SK-N-DZ (cell line): ENCODE measurements at regions not wholly inside any gene's neighbourhood (a gene's known extent, or its start where the extent isn't known, plus 50 kb on each side); places are given as distances from the start of the nearest gene placed in this dataset.
A peak's percentile ranks its signal among the peaks of the same experiment; 100 is the strongest.
"Not testable (repeated sequence)": the region's sequence is repeated elsewhere in the genome, so short reads cannot be mapped to it uniquely, and the experiment has no call there.

Source experiments
- DNase-seq: peaks from one replicate; pipeline ENCODE4 v3.0.0-alpha.2; 2015; ENCODE audit warnings: low spot score

- DNase-seq, result no peak
Observed at GRCh38 chr15:63434576-63435186, 53.0 kb upstream of the CA12 start.

- DNase-seq, result no peak
Observed at GRCh38 chr15:63435204-63435820, 53.7 kb upstream of the CA12 start.

- no peak for DNase-seq
Observed at GRCh38 chr15:63436341-63436740, 54.7 kb upstream of the CA12 start.

- DNase-seq, result peak; percentile 86
Observed at GRCh38 chr15:63436872-63437375, 55.3 kb upstream of the CA12 start.

GRCh38 chr15:63439536-63440264 lies 58.1 kb upstream of the CA12 start:
- peak; percentile 36 for DNase-seq

- DNase-seq, result no peak
Observed at GRCh38 chr15:63440265-63440648, 58.6 kb upstream of the CA12 start.

GRCh38 chr15:63440756-63441155 lies 59.1 kb upstream of the CA12 start:
- DNase-seq, result no peak

- no peak for DNase-seq
Observed at GRCh38 chr15:63441266-63441665, 59.6 kb upstream of the CA12 start.

- no peak for DNase-seq
Observed at GRCh38 chr15:63442080-63442479, 60.4 kb upstream of the CA12 start.

- DNase-seq, result no peak
Observed at GRCh38 chr15:63444611-63445010, 59.8 kb upstream of the USP3 start.

- no peak for DNase-seq
Observed at GRCh38 chr15:63446255-63446654, 58.1 kb upstream of the USP3 start.

GRCh38 chr15:63447017-63447676 lies 57.2 kb upstream of the USP3 start:
- no peak for DNase-seq

- DNase-seq, result no peak
Observed at GRCh38 chr15:63448266-63448665, 56.1 kb upstream of the USP3 start.

- not testable (repeated sequence) for DNase-seq
Observed at GRCh38 chr15:63448872-63449555, 55.4 kb upstream of the USP3 start.

- no peak for DNase-seq
Observed at GRCh38 chr15:63449731-63450130, 54.7 kb upstream of the USP3 start.

- no peak for DNase-seq
Observed at GRCh38 chr15:63450884-63451225, 53.5 kb upstream of the USP3 start.

- DNase-seq, result no peak
Observed at GRCh38 chr15:63451671-63452315, 52.6 kb upstream of the USP3 start.

GRCh38 chr15:63452552-63453136 lies 51.7 kb upstream of the USP3 start:
- no peak for DNase-seq

- no peak for DNase-seq
Observed at GRCh38 chr15:63453186-63453905, 51.0 kb upstream of the USP3 start.

GRCh38 chr15:63454503-63455211 lies 49.7 kb upstream of the USP3 start:
- DNase-seq, result no peak
